Coronary artery (tissue), 2 donors: ENCODE measurements at regions not wholly inside any gene's neighbourhood (a gene's known extent, or its start where the extent isn't known, plus 50 kb on each side); places are given as distances from the start of the nearest gene placed in this dataset.

ENCODE experiments used
- DNase-seq: peaks from one replicate; pipeline ENCODE4 v3.0.0-alpha.2; 2017; ENCODE audit warnings: low spot score
- H3K27ac ChIP-seq, 2 donors: fragments of 200-600 bp; sonication (generic); one replicate each; pipeline ENCODE4 v1.5.1; 2016 to 2019
- H3K4me3 ChIP-seq: fragments of 200-600 bp; sonication (generic); 2 replicates; pipeline ENCODE4 v1.5.1; 2016; ENCODE audit warnings: mild to moderate bottlenecking, moderate library complexity
- TF ChIP-seq, protein P1 (sequence below): fragments of 200-600 bp; sonication (generic); IDR thresholded peaks from one replicate; pipeline ENCODE4 v1.5.1; 2019; ENCODE audit warnings: antibody characterized with exemption

GRCh38 chr5:27996665-27997064 lies 958.3 kb upstream of the CDH9 start:
- no peak overlapping the region for H3K4me3 ChIP-seq
- no peak for DNase-seq
- no peak overlapping the region for H3K27ac ChIP-seq
- TF ChIP-seq, protein P1, sequence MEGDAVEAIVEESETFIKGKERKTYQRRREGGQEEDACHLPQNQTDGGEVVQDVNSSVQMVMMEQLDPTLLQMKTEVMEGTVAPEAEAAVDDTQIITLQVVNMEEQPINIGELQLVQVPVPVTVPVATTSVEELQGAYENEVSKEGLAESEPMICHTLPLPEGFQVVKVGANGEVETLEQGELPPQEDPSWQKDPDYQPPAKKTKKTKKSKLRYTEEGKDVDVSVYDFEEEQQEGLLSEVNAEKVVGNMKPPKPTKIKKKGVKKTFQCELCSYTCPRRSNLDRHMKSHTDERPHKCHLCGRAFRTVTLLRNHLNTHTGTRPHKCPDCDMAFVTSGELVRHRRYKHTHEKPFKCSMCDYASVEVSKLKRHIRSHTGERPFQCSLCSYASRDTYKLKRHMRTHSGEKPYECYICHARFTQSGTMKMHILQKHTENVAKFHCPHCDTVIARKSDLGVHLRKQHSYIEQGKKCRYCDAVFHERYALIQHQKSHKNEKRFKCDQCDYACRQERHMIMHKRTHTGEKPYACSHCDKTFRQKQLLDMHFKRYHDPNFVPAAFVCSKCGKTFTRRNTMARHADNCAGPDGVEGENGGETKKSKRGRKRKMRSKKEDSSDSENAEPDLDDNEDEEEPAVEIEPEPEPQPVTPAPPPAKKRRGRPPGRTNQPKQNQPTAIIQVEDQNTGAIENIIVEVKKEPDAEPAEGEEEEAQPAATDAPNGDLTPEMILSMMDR = no peak

- H3K27ac ChIP-seq = no peak overlapping the region
- no peak for DNase-seq
- TF ChIP-seq, protein P1 = no peak
- no peak overlapping the region for H3K4me3 ChIP-seq
Measured at GRCh38 chr5:27995867-27996266, 957.5 kb upstream of the CDH9 start.

GRCh38 chr5:27978322-27978721 lies 939.9 kb upstream of the CDH9 start:
- Histone ChIP-seq H3K27ac (no peak overlapping the region), H3K4me3 (no peak overlapping the region)
- TF ChIP-seq, protein P1 = no peak
- DNase-seq = no peak

GRCh38 chr5:27969157-27969556 lies 930.8 kb upstream of the CDH9 start:
- DNase-seq = no peak
- TF ChIP-seq, protein P1 = no peak
- Histone ChIP-seq H3K27ac (no peak overlapping the region), H3K4me3 (no peak overlapping the region)

DNA sequence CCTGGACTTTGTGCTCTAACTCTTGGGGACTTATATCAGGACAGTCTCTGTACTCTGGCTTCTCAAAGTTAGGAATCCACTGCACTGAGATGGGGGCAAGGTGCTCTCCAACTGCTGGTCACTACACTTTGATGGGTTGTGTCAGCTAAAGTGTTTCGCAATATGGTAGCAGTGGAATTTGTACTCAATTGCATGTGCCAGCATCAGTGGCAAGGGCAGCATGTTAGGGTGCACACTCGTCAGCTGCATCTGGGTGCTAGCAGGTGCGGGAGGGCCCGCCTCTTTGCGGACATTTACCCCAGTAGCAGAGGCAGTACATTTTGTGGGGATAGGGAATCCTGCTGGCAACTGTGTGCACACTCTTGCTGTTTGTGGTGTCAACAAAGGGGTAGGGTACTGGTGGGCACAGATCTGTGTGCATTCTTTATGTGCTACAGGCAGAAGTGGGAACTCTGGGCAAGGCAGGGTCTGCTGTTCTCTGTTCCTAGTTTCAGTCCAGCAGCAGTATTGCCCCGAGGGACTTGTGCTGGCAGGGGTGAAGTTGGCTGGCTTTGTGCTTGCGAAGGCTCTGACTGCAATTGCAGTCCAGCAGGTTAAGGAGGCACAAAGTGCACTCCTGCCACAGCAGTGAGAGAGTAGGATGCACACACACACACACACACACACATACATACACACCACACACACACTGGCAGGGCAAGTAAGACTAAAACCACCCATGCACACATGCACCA lies 924.8 kb upstream of the CDH9 start:
- Histone ChIP-seq H3K27ac (no peak overlapping the region), H3K4me3 (no peak overlapping the region)
- no peak for DNase-seq
- TF ChIP-seq, protein P1 = no peak

DNA sequence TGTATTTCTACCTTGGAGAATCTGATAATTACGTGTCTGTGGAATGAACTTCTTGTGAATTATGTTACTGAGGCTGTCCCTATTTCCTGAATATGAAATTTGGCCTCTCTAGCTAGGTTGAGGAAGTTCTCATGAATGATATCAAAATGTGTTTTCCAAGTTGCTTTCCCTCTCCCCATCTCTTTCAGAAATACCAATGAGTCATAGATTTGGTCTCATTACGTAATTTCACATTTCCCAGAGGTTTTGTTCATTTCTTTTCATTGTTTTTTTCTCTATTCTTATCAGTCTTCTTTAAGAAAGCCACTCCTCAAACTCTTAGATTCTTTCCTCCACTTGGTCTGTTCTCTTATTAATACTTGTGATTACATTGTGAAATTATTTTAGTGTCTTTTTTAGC lies 923.8 kb upstream of the CDH9 start:
- DNase-seq = no peak
- TF ChIP-seq, protein P1 = no peak
- Histone ChIP-seq H3K4me3 (no peak overlapping the region), H3K27ac (no peak overlapping the region)

DNA sequence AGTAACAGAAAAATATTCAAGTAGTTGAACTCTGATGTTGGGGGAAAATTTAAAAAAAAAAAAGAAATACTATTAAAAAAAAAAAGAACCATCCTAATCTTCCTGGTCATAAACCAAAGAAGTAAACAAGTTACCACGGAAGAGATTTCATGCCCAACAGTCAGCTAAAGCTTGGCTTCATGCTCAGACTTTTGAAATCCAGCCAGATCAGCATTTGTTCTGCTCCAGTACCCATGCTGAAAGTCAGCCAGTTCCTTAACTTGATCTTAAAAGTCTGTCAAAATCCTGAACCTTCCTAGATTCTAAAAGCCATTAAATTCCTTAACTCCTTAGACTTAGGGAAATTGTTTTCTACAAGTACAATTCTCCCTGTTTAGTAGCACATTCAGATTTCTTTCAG lies 908.7 kb upstream of the CDH9 start:
- H3K4me3 ChIP-seq = no peak overlapping the region
- no peak overlapping the region for H3K27ac ChIP-seq
- no peak for DNase-seq
- TF ChIP-seq, protein P1 = no peak
